HG03439 (cell line): ENCODE measurements at regions not wholly inside any gene's neighbourhood (a gene's known extent, or its start where the extent isn't known, plus 50 kb on each side); places are given as distances from the start of the nearest gene placed in this dataset.
"Not testable (repeated sequence)": the region's sequence is repeated elsewhere in the genome, so short reads cannot be mapped to it uniquely, and the experiment has no call there.

Experiments
- ATAC-seq: cut with Tn5 transposase; IDR thresholded peaks from one replicate; pipeline ENCODE4 v1.9.1; 2021; ENCODE audit warnings: mild to moderate bottlenecking, moderate library complexity; ENCODE audit not compliant: unreplicated experiment

DNA sequence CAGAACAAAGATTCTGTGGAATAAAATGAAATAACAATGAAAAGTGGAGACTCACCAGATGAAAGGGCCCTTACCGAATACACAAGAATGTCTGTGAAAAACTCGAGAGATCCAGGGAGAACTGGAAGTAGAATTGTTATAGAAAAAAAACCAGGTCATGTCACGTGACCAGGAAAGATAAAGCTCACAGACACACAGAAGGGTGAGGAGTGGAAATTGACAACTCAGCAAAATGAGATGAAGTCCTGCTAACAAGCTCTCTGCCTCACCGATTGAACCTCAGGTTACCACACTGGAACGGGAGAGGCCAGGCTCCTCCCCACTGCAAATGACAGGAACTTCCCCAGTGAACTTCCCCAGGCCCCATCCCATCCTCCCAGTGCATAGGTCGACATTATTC lies 1618.0 kb upstream of the PCDH10 start:
- no peak for ATAC-seq

- ATAC-seq: no peak
Measured at GRCh38 chr4:131534944-131535645, 1614.0 kb upstream of the PCDH10 start.

GRCh38 chr4:131540256-131540655 lies 1608.8 kb upstream of the PCDH10 start:
- ATAC-seq: no peak

GRCh38 chr4:131547506-131547981 lies 1601.5 kb upstream of the PCDH10 start:
- ATAC-seq: peak; percentile 48

DNA sequence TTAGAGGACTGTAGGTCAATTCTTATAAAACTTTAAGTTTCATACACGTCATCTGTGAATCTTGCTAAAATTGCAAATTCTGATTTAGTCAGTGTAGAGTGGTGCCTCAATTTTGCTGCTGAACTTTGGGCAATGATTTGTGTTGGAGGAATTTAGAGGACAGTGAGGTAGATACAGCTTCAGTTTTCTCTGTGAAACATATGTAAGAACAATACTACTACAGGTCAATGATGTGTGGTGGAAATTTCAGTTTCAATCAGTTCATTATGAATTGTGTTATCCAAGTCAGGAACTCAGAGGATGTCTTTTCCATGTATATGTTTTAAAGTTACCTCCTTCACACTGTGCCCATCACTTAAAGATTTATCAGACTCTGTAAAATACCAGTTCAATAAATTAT lies 1597.8 kb upstream of the PCDH10 start:
- ATAC-seq: no peak

- no peak for ATAC-seq
Measured at GRCh38 chr4:131566026-131566425, 1583.1 kb upstream of the PCDH10 start.

GRCh38 chr4:131584587-131584986 lies 1564.5 kb upstream of the PCDH10 start:
- ATAC-seq: no peak

- no peak for ATAC-seq
Measured at GRCh38 chr4:131595140-131595539, 1554.0 kb upstream of the PCDH10 start.

GRCh38 chr4:131603705-131604104 lies 1545.4 kb upstream of the PCDH10 start:
- ATAC-seq: no peak

GRCh38 chr4:131609039-131609438 lies 1540.1 kb upstream of the PCDH10 start:
- no peak for ATAC-seq

- ATAC-seq: not testable (repeated sequence)
Measured at GRCh38 chr4:131610517-131610916, 1538.6 kb upstream of the PCDH10 start.

DNA sequence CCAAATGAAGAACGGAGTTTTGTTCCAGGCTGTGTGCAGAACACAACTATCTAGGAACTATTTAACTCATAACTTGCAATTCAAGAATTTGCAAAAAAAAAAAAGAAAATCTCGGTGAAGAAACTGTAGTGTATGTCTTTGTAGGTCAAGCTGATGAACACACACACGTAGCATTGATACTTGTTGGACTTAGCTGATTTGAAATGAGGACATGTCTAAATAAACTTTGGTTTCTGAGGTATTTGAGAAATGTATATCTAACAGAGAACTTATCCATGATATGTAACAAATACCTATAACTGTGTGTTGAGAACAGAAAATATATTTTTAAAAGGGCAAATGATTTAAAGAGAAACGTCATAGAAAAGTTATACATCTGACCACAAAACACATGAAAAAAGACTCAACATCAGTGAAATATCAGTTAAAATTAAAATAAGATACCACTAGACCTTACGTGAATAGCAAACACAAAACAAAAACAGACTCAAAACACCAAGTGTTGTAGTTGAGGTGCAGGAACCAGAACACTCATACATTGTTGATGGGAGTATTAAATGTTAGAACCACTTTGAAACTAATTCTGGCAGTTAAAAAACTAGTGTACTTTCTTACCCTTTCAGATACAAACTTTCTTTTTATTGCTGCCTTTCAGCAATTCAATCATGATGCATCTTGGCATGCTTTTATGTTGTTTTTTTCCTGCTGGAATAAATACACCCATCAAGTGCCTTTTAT lies 1535.8 kb upstream of the PCDH10 start:
- ATAC-seq: peak; percentile 35

DNA sequence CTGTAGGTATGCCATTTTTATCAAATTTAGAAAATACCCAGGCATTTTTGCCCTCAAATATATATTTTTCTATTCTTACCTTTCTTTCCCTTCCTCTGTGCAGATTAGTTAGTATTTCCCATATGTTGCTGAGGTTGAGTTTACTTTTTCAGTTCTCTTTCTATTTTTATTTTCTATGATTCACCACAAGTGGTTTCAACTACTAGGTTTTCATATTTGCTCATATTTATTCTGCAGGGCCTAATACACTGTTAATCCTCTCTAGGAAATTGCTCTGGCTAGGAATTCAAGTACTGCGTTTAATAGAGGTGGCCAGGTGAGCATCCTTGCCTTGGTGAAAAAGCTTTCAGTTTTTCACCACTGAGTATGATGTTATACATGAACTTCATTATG lies 1535.3 kb upstream of the PCDH10 start:
- ATAC-seq: peak; percentile 63

GRCh38 chr4:131632877-131633276 lies 1516.2 kb upstream of the PCDH10 start:
- no peak for ATAC-seq

GRCh38 chr4:131635191-131635590 lies 1513.9 kb upstream of the PCDH10 start:
- no peak for ATAC-seq

GRCh38 chr4:131638781-131639180 lies 1510.3 kb upstream of the PCDH10 start:
- ATAC-seq: no peak

DNA sequence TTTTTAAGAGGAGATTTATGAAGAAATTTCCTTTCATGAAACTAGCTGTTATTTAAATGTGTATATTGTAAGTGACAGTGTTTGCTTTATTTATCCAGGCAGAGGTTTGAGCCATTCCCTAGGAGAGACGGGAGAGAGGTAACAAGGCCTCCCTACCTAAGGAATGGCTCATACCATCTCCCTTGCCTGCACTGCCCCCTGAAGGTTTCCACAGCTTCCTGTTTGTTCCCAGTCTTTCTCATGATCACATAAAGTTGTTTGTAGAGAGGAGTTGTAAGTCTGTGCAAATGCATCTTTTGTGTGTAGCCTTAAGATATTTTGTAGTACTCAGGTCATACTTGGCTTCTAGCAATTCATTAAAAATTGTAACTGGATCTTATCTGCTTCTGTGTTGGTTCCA lies 1504.5 kb upstream of the PCDH10 start:
- no peak for ATAC-seq

DNA sequence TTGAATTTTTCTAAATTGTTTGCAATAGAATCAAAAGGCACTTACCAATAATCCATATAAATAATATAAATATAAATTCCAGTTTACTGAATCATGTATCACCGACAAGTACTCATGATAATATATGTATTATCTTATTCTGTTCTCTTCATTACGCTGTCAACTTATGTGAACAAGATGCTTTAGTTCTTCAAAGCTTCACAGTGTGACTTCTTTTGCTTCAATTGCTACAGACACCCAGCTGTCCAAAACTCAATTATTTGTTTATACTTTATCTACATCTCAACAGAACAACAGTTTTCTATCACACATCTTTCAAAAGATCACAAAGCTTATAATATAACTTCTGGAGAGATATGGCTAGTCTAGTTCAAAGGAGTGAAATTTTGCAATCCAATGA lies 1499.9 kb upstream of the PCDH10 start:
- no peak for ATAC-seq

GRCh38 chr4:131650951-131651350 lies 1498.1 kb upstream of the PCDH10 start:
- no peak for ATAC-seq

- not testable (repeated sequence) for ATAC-seq
Measured at GRCh38 chr4:131683314-131683713, 1465.8 kb upstream of the PCDH10 start.

DNA sequence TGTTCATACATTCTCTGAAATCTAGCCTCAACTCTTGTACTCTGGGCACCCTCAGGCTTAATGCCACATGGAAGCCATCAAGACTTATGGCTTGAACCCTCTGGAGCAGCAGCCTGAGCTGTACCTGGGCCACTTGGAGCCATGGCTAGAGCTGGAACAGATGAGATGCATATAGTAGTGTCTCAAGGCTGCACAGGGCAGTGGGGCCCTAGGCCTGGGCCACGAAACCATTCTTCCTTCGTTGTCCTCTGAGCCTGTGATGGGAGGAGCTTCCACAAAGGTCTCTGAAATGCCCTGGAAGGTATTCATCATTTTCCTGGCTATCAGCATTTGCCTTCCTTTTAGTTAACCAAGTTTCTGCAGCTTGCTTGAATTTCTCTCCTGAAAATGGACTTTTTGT lies 1427.2 kb upstream of the PCDH10 start:
- ATAC-seq: no peak

DNA sequence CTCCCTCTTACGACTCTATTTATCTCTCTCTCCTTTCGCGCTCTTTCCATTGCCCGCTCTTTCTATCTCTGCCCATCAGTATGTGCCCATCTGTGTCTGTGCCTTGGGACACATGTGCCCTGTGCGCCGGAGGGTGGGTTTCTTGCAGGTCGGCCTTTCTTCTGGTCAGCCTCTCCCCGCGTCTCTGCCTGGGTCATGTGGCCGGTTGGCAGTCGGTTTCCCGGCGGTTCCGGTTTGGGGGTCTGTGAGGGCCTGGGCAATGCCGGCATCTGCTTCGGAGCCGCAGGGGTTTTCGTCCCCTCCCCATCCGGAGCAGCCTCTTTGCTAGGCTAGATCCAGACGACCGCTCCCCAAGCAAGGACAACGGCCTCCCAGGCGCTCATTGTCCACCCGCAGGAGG lies 1426.0 kb upstream of the PCDH10 start:
- not testable (repeated sequence) for ATAC-seq
